ENCODE measurements at regions not wholly inside any gene's neighbourhood (a gene's known extent, or its start where the extent isn't known, plus 50 kb on each side); places are given as distances from the start of the nearest gene placed in this dataset.
A peak's percentile ranks its signal among the peaks of the same experiment; 100 is the strongest.
"Not testable (repeated sequence)": the region's sequence is repeated elsewhere in the genome, so short reads cannot be mapped to it uniquely, and the experiment has no call there.

- no peak for DNase-seq
Measured at GRCh38 chr5:37915097-37915736, 75.4 kb upstream of the GDNF start.

GRCh38 chr5:37909610-37910266 lies 69.9 kb upstream of the GDNF start:
- DNase-seq, result not testable (repeated sequence)

DNA sequence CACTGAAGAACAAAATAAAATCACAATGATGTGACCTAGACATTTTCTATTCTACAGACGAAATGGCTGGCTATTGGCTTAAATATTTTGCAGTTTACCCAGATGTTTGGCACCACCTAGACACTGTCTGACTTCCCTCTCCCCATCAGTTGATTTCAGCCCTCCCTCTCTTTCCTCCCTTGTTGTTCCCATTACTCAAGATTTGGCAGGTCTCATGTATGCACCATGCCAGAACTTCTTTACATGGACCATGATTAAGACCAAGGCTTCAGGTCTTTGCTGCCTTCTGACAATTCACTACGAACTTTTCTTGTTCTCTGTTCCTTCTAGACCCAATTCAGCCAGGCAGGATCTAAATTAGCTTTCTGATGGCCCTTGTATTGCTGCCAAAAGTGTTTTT lies 66.6 kb upstream of the GDNF start:
- no peak for DNase-seq

DNA sequence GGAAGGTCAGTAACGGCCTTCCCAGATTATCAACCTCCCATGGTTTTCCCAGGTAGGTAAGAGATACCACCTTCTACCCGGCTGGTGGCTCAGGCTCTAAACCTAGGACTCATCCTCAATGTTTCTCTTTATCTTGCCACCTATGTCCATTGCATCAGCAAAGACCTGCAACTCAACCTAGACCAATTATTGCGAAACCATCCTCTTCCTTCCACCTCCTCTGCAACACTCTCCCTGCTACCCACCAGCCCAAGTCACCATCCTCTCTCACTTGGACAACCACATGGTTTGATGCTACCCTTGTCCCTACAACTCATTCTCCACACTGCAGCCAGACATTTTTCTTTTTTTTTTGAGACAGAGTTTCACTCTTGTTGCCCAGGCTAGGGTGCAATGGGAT lies 65.4 kb upstream of the GDNF start:
- no peak for DNase-seq

- DNase-seq, result no peak
Measured at GRCh38 chr5:37902323-37902722, 62.5 kb upstream of the GDNF start.

GRCh38 chr5:37900692-37901091 lies 60.9 kb upstream of the GDNF start:
- DNase-seq, result peak in 1 of 2 donors; percentile 4

GRCh38 chr5:37899037-37899436 lies 59.2 kb upstream of the GDNF start:
- DNase-seq, result no peak

DNA sequence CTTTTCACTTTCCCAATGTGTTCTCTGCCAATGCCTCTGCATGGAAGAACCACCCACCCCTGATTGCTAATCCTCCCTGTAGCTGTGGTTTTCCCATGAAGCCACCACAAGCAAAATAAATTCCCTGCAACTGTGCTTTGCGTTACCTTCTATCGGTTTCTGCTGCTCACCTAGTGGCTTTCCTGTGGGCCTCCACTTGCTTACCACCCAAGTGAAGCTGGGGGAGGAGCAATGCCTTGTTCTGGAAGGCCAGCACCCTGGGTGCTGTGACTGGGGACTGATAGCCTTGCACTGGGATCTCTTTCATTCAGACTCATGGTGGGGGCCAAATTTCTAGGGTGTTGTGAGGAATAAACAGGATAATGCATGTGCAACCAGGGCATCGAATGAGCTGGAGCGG lies 56.3 kb upstream of the GDNF start:
- no peak for DNase-seq

DNA sequence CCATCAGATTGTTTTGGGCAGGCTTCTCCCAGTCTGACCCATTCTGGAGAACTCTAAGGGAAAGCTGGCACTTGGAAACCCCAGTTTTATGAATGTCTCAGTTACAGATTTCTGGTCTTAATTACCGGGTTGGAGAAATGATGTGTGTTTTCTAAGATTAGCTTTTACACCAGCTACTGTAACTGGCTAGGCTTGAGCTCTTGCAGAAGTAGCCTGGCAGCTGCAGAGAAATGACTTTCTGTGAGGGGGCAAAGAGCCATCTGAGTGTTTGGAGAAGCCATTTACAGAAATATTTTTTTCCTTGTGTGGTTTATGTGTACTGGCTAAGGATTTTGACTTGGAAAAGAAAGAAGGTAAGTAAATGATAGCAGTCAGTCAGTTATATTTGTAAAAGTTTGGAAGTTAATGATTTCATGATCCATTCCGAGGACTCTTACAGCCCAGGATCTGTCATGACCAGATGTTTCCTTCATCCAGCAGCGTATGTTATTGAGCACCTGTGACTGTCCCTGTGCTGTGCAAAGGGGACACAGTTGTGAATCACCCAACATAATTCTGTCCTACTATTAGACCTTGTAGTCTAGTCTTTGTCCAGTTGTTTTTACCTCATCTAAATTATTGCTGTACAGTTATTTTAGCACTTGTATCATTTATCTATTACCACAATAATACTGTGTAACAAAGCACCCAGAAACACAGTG lies 53.7 kb upstream of the GDNF start:
- DNase-seq, result no peak

DNA sequence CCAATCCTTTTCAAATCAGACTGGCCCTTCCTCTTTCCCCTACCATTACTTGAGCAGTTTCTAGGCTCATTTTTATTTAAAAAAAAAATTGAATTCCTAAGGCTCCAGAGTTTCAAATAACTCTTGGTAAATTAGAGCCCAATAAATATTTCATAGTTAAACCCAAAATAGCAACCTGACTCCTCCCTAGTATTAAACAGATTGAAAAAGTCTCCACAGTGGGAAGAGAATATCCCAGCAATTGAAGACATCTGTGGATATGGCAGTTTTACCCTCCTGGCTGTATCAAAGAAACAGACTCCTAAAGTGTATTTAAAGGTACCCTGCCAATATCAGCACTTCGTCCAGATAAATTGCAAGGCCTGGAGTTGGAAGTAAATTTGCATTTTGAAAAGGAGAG lies 52.7 kb upstream of the GDNF start:
- no peak for DNase-seq

DNA sequence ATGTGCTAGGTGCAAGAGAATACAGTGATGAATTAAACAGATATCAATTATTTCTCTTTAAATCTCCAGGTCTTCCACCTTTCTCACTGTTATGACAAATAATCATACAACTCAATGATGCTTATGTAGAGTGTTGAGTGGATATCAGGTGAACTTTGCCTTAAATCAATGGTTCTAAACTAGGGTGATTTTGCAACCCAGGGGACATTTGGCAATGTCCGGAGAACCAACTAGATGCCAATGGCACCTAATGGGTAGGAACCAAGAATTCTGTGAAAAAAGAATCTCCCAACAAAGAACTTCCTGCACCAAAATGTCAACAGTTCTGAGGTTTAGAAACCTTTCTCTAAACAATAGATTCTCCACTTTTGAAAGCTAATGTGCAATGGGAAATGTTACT lies 52.0 kb upstream of the GDNF start:
- no peak for DNase-seq

GRCh38 chr5:37889612-37890317 lies 49.9 kb upstream of the GDNF start:
- no peak for DNase-seq
